ENCODE measurements at regions not wholly inside any gene's neighbourhood (a gene's known extent, or its start where the extent isn't known, plus 50 kb on each side); places are given as distances from the start of the nearest gene placed in this dataset.

DNA sequence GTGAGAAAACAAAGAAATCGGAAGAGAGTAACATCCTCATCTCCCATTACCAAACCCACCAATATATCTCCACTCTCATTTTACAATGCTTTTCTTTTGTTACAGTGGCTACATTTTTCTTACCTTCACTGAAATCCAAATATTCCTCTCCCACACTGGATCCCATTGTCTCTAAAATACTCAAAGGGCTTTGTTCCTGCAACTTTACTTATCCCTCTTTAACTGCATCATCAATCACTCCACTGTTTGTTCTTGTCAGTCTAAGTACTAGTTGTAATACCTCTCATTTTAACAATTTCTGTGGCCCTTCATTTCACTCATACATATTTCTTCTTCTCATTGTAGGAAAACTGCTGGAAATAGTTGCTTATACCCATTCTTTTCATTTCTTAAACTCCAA lies 464.2 kb upstream of the PIK3C3 start:
- WGBS, result 88% methylated on average over 1 of the region's 1 CpG
- no peak for TF ChIP-seq HNF4A (conservative IDR thresholded peaks at IDR 0.05)
- TF ChIP-seq RAD21 (IDR thresholded peaks at IDR 0.05), result no peak
- no peak for TF ChIP-seq EGR1 (IDR thresholded peaks at IDR 0.05; ENCODE audit: low read depth in 2 of 2)
- DNase-seq (ENCODE audit: low spot score), result no peak

DNA sequence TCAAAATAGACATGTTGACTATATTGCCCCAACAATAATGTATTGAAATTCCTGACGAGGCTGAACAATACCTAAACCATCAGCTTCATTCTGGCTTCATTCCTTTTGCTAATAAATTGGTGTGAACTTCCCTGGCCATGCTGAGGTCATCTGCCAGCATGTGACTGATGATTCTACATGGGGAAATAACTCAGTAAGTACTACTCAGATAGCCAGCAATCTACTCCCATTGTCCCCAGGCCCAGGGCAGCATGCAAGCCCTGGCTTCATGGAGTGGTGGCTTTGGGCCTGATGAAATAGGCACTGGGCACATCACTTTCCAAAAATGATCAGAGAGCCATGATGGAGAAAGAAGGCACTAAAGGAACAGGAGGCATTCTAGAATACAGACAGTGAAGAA lies 468.5 kb upstream of the PIK3C3 start:
- Histone ChIP-seq H3K36me3 (ENCODE audit: control insufficient read depth in 4 of 4, insufficient read depth in 3 of 4, low read depth in 1 of 4, low read length in 3 of 4) (no peaks in the 10 kb centered on the region), H3K27me3 (ENCODE audit: control insufficient read depth in 4 of 4, insufficient read depth in 4 of 4, low read length in 3 of 4) (no peaks in the 10 kb centered on the region), H3K9ac (ENCODE audit: low read depth in 1 of 2, low read length in 2 of 2) (no peak overlapping the region), H3K4me1 (ENCODE audit: control insufficient read depth in 4 of 4, insufficient read depth in 4 of 4, low read length in 3 of 4) (no peaks in the 10 kb centered on the region), H3K4me3 (ENCODE audit: low read depth in 1 of 3, low read length in 3 of 3) (no peak overlapping the region), H3K9me3 (ENCODE audit: control insufficient read depth in 4 of 4, low read length in 3 of 4) (no peaks in the 10 kb centered on the region), H3K27ac (ENCODE audit: low read depth in 1 of 2, low read length in 2 of 2) (no peak overlapping the region)
- no peak for TF ChIP-seq HNF4A (conservative IDR thresholded peaks at IDR 0.05)
- TF ChIP-seq RXRA (IDR thresholded peaks at IDR 0.05), result no peak
- no peak for DNase-seq (ENCODE audit: low spot score)
- 44% methylated on average over 1 of the region's 1 CpG for WGBS

More for the DNA sequence above, 464.2 kb upstream of the PIK3C3 start:
- no peak overlapping the region for H3K4me3 ChIP-seq (ENCODE audit: low read depth in 1 of 3, low read length in 3 of 3)
- H3K27ac ChIP-seq (ENCODE audit: low read depth in 1 of 2, low read length in 2 of 2), result no peak overlapping the region
- no peaks in the 10 kb centered on the region for H3K36me3 ChIP-seq (ENCODE audit: control insufficient read depth in 4 of 4, insufficient read depth in 3 of 4, low read depth in 1 of 4, low read length in 3 of 4)
- H3K4me1 ChIP-seq (ENCODE audit: control insufficient read depth in 4 of 4, insufficient read depth in 4 of 4, low read length in 3 of 4), result no peaks in the 10 kb centered on the region
- no peaks in the 10 kb centered on the region for H3K9me3 ChIP-seq (ENCODE audit: control insufficient read depth in 4 of 4, low read length in 3 of 4)
- H3K27me3 ChIP-seq (ENCODE audit: control insufficient read depth in 4 of 4, insufficient read depth in 4 of 4, low read length in 3 of 4), result no peaks in the 10 kb centered on the region
- H3K9ac ChIP-seq (ENCODE audit: low read depth in 1 of 2, low read length in 2 of 2), result no peak overlapping the region

GRCh38 chr18:41484069-41484468 lies 471.0 kb upstream of the PIK3C3 start:
- no peak overlapping the region for H3K9ac ChIP-seq (ENCODE audit: low read depth in 1 of 2, low read length in 2 of 2)
- H3K9me3 ChIP-seq (ENCODE audit: control insufficient read depth in 4 of 4, low read length in 3 of 4), result no peaks in the 10 kb centered on the region
- WGBS, result 94% methylated on average over 1 of the region's 1 CpG
- H3K27ac ChIP-seq (ENCODE audit: low read depth in 1 of 2, low read length in 2 of 2), result no peak overlapping the region
- H3K4me3 ChIP-seq (ENCODE audit: low read depth in 1 of 3, low read length in 3 of 3), result no peak overlapping the region
- DNase-seq (ENCODE audit: low spot score), result no peak
- no peak for TF ChIP-seq SP1 (IDR thresholded peaks at IDR 0.05)
- no peak for TF ChIP-seq GABPA (IDR thresholded peaks at IDR 0.05 in 1 of 2, conservative IDR thresholded peaks at IDR 0.05 in 1 of 2)
- TF ChIP-seq, protein P1, sequence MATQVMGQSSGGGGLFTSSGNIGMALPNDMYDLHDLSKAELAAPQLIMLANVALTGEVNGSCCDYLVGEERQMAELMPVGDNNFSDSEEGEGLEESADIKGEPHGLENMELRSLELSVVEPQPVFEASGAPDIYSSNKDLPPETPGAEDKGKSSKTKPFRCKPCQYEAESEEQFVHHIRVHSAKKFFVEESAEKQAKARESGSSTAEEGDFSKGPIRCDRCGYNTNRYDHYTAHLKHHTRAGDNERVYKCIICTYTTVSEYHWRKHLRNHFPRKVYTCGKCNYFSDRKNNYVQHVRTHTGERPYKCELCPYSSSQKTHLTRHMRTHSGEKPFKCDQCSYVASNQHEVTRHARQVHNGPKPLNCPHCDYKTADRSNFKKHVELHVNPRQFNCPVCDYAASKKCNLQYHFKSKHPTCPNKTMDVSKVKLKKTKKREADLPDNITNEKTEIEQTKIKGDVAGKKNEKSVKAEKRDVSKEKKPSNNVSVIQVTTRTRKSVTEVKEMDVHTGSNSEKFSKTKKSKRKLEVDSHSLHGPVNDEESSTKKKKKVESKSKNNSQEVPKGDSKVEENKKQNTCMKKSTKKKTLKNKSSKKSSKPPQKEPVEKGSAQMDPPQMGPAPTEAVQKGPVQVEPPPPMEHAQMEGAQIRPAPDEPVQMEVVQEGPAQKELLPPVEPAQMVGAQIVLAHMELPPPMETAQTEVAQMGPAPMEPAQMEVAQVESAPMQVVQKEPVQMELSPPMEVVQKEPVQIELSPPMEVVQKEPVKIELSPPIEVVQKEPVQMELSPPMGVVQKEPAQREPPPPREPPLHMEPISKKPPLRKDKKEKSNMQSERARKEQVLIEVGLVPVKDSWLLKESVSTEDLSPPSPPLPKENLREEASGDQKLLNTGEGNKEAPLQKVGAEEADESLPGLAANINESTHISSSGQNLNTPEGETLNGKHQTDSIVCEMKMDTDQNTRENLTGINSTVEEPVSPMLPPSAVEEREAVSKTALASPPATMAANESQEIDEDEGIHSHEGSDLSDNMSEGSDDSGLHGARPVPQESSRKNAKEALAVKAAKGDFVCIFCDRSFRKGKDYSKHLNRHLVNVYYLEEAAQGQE (IDR thresholded peaks at IDR 0.05), result no peak
- TF ChIP-seq EGR1 (IDR thresholded peaks at IDR 0.05; ENCODE audit: low read depth in 2 of 2), result no peak
- TF ChIP-seq, protein P2, sequence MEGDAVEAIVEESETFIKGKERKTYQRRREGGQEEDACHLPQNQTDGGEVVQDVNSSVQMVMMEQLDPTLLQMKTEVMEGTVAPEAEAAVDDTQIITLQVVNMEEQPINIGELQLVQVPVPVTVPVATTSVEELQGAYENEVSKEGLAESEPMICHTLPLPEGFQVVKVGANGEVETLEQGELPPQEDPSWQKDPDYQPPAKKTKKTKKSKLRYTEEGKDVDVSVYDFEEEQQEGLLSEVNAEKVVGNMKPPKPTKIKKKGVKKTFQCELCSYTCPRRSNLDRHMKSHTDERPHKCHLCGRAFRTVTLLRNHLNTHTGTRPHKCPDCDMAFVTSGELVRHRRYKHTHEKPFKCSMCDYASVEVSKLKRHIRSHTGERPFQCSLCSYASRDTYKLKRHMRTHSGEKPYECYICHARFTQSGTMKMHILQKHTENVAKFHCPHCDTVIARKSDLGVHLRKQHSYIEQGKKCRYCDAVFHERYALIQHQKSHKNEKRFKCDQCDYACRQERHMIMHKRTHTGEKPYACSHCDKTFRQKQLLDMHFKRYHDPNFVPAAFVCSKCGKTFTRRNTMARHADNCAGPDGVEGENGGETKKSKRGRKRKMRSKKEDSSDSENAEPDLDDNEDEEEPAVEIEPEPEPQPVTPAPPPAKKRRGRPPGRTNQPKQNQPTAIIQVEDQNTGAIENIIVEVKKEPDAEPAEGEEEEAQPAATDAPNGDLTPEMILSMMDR (IDR thresholded peaks at IDR 0.05; ENCODE audit: low read depth, low read length, missing input control), result no peak
- TF ChIP-seq, protein P3, sequence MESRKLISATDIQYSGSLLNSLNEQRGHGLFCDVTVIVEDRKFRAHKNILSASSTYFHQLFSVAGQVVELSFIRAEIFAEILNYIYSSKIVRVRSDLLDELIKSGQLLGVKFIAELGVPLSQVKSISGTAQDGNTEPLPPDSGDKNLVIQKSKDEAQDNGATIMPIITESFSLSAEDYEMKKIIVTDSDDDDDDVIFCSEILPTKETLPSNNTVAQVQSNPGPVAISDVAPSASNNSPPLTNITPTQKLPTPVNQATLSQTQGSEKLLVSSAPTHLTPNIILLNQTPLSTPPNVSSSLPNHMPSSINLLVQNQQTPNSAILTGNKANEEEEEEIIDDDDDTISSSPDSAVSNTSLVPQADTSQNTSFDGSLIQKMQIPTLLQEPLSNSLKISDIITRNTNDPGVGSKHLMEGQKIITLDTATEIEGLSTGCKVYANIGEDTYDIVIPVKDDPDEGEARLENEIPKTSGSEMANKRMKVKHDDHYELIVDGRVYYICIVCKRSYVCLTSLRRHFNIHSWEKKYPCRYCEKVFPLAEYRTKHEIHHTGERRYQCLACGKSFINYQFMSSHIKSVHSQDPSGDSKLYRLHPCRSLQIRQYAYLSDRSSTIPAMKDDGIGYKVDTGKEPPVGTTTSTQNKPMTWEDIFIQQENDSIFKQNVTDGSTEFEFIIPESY (IDR thresholded peaks at IDR 0.05), result no peak
- no peak for TF ChIP-seq FOXA1 (IDR thresholded peaks at IDR 0.05)
- TF ChIP-seq YY1 (IDR thresholded peaks at IDR 0.05), result no peak
- no peak for TF ChIP-seq FOXA2 (IDR thresholded peaks at IDR 0.05)
- TF ChIP-seq HNF4G (IDR thresholded peaks at IDR 0.05), result no peak
- TF ChIP-seq, protein P4, sequence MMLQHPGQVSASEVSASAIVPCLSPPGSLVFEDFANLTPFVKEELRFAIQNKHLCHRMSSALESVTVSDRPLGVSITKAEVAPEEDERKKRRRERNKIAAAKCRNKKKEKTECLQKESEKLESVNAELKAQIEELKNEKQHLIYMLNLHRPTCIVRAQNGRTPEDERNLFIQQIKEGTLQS (IDR thresholded peaks at IDR 0.05), result no peak
- no peak for TF ChIP-seq JUND (IDR thresholded peaks at IDR 0.05)
- TF ChIP-seq HNF4A (conservative IDR thresholded peaks at IDR 0.05), result no peak
- TF ChIP-seq, protein P5, sequence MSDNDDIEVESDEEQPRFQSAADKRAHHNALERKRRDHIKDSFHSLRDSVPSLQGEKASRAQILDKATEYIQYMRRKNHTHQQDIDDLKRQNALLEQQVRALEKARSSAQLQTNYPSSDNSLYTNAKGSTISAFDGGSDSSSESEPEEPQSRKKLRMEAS (IDR thresholded peaks at IDR 0.05), result no peak
- TF ChIP-seq TAF1 (conservative IDR thresholded peaks at IDR 0.05), result no peak
- no peak for TF ChIP-seq RAD21 (IDR thresholded peaks at IDR 0.05)
- TF ChIP-seq NR2F2 (IDR thresholded peaks at IDR 0.05), result no peak
- H3K27me3 ChIP-seq (ENCODE audit: control insufficient read depth in 4 of 4, insufficient read depth in 4 of 4, low read length in 3 of 4), result no peaks in the 10 kb centered on the region
- H3K36me3 ChIP-seq (ENCODE audit: control insufficient read depth in 4 of 4, insufficient read depth in 3 of 4, low read depth in 1 of 4, low read length in 3 of 4), result no peaks in the 10 kb centered on the region
- H3K4me1 ChIP-seq (ENCODE audit: control insufficient read depth in 4 of 4, insufficient read depth in 4 of 4, low read length in 3 of 4), result no peaks in the 10 kb centered on the region

Measured in liver (tissue), 8 donors.